A673 (cell line): ENCODE measurements at regions not wholly inside any gene's neighbourhood (a gene's known extent, or its start where the extent isn't known, plus 50 kb on each side); places are given as distances from the start of the nearest gene placed in this dataset.

Experiments
- BruUV-seq: library from RNA; stranded (reverse); fragments of 400-500 nt; replicated peaks from 2 replicates; lab custom pipeline; 2021; lab: Mats Ljungman, UMichigan
- CTCF ChIA-PET: fragments of 300-600 bp; sonication (Branson Sonifier 250); formaldehyde crosslinking; loops from one replicate; lab custom pipeline; 2022; ENCODE audit warnings: antibody characterized with exemption; lab: Charles Lee
- POLR2A ChIA-PET: fragments of 300-600 bp; sonication (Branson Sonifier 250); formaldehyde crosslinking; loops from one replicate; lab custom pipeline; 2022; ENCODE audit warnings: antibody characterized with exemption; ENCODE audit not compliant: low non-redundant PET; lab: Charles Lee
- DNase-seq: peaks from one replicate; pipeline ENCODE4 v3.0.0-alpha.2; 2015; ENCODE audit warnings: low spot score
- H3K27ac ChIP-seq: fragments of 200-600 bp; sonication (generic); 2 replicates; pipeline ENCODE4 v1.5.1; 2016; ENCODE audit warnings: mixed run types, low read depth, mild to moderate bottlenecking, mixed read lengths, antibody characterized with exemption, low read length; ENCODE audit not compliant: poor library complexity, severe bottlenecking
- H3K27me3 ChIP-seq: fragments of 200-600 bp; sonication (generic); replicated peaks from 2 replicates; pipeline ENCODE4 v1.6.1; 2017; ENCODE audit warnings: mixed run types, low read depth, mild to moderate bottlenecking, mixed read lengths, antibody characterized with exemption, low read length; ENCODE audit not compliant: insufficient read depth, poor library complexity
- H3K36me3 ChIP-seq: fragments of 200-600 bp; sonication (generic); 2 replicates; pipeline ENCODE4 v1.6.1; 2016; ENCODE audit warnings: mixed run types, mild to moderate bottlenecking, mixed read lengths, antibody characterized with exemption, low read length; ENCODE audit not compliant: insufficient read depth, poor library complexity, severe bottlenecking
- H3K4me1 ChIP-seq: fragments of 200-600 bp; sonication (generic); 2 replicates; pipeline ENCODE4 v1.6.1; 2017; ENCODE audit warnings: mixed run types, mild to moderate bottlenecking, mixed read lengths, antibody characterized with exemption, low read length; ENCODE audit not compliant: insufficient read depth, poor library complexity, severe bottlenecking
- H3K4me3 ChIP-seq: fragments of 200-600 bp; sonication (generic); 2 replicates; pipeline ENCODE4 v1.5.1; 2016; ENCODE audit warnings: low read depth, mixed run types, mild to moderate bottlenecking, mixed read lengths, low read length; ENCODE audit not compliant: poor library complexity, severe bottlenecking
- H3K9me3 ChIP-seq: fragments of 200-600 bp; sonication (generic); 2 replicates; pipeline ENCODE4 v1.6.1; 2016; ENCODE audit warnings: mixed run types, low read depth, mild to moderate bottlenecking, mixed read lengths, antibody characterized with exemption, low read length; ENCODE audit not compliant: poor library complexity, severe bottlenecking
- CTCF ChIP-seq: fragments of 300-800, 200-600 bp; sonication (generic); conservative IDR thresholded peaks from 2 replicates; pipeline ENCODE4 v1.5.1; 2017; ENCODE audit warnings: low read depth, mild to moderate bottlenecking, antibody characterized with exemption, low read length, moderate library complexity, mixed read lengths
- EZH2 ChIP-seq: fragments of 200-600 bp; sonication (generic); IDR thresholded peaks from 2 replicates; pipeline ENCODE4 v1.6.1; 2017; ENCODE audit warnings: borderline replicate concordance, low read depth, mild to moderate bottlenecking, mixed read lengths, antibody characterized with exemption, low read length; ENCODE audit not compliant: poor library complexity, severe bottlenecking
- intact Hi-C: fragments of 100-400 bp; cut with micrococcal nuclease; formaldehyde crosslinking; loops from one replicate; pipeline ENCODE4 v1.10.0; 2022; ENCODE audit not compliant: unreplicated experiment

DNA sequence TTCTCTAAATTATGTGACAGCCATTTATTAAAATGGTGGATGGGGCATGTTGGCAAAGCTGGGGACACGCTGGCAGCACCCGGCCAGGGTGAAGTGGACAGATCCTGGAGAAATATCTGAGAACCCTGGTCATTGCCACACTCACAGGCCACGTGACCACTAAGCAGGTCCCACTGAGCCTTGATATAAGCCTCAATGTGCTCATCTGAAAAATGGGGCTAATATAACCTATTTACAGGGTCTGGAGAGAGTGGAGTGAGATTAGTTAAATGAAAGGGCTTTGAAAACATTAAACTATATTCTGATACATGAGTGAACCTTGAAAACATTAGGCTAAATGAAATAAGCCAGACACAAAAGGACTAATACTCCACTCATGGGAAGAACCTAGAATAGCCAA, 108.9 kb downstream of the RBFOX3 start:
- H3K27me3 ChIP-seq: peaks cover 47% of the 10 kb centered on the region
- H3K4me1 ChIP-seq: no peaks in the 10 kb centered on the region
- H3K36me3 ChIP-seq: no peaks in the 10 kb centered on the region
- POLR2A ChIA-PET: no interaction called here
- intact Hi-C loops: no loop called here
- no peak for DNase-seq
- H3K27ac ChIP-seq: no peak overlapping the region
- H3K4me3 ChIP-seq: no peak overlapping the region
- no peak for TF ChIP-seq CTCF
- TF ChIP-seq EZH2: no peak
- CTCF ChIA-PET: no interaction called here
- no peaks in the 10 kb centered on the region for H3K9me3 ChIP-seq
- no TSS peak for BruUV-seq

DNA sequence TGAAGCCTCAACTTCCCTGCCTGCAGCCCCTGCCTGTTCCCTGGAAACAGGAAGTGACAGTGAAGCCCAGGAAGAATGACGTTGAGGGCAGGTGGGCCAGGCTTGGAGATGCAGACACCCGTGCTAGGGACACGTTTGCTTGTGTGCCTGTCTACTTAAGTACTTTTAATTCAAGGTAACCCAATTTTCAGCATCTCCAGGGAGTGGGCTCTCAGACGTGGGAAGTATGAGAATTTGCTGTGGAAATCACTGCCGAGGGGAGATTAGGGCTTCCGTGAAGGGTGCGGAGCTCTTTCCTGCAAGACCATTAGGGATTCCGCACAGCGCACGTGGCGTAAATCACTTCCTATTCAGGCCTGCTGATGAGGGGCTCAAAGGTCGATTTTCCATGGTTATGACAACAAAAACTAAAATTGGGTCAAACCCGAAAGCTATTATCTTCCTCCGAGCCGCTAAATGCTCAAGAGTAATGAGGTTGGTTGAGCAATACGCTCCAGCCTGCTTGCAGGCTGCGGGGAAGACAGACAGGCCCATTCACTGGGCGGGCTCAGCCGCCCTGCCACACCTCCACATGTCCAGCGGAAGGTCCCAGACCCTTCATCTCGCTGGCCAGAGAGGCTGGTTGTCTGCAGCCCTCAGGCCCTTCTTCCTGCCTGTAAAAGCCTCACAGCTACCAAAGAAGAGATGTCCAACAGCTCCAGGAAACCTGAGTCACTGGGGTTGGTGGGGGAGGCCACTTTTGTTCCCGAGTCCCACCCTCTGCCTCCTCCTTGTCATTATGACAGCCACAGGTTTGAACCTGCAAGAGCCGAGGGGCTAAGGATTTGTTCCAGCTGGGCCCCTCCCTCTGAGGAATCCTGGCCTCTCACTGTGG, 109.9 kb downstream of the RBFOX3 start:
- Histone ChIP-seq H3K4me1 (no peaks in the 10 kb centered on the region), H3K4me3 (no peak overlapping the region), H3K27me3 (peaks cover 47% of the 10 kb centered on the region), H3K36me3 (no peaks in the 10 kb centered on the region), H3K9me3 (no peaks in the 10 kb centered on the region), H3K27ac (no peak overlapping the region)
- TF ChIP-seq EZH2 (no peak), CTCF (no peak)
- ChIA-PET CTCF (no interaction called here), POLR2A (no interaction called here)
- intact Hi-C loops: no loop called here
- BruUV-seq: no TSS peak
- DNase-seq: no peak

DNA sequence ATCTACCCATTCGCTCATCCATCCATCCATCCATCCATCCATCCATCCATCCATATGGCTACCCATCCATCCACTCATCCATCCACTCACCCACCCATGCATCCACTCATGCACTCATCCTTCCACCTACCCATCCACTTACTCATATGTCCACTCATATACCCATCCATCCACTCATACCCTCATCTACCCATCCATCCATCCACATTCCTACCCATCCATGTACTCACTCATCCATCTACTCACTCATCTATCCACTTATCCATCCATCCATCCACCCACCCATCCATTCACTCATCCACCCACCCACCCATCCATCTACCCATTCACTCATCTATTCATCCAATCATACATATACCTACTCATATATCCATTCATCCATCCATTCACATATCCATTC, 112.0 kb downstream of the RBFOX3 start:
- no peaks in the 10 kb centered on the region for H3K4me1 ChIP-seq
- no peak for TF ChIP-seq CTCF
- TF ChIP-seq EZH2: no peak
- no peaks in the 10 kb centered on the region for H3K36me3 ChIP-seq
- no peak for DNase-seq
- POLR2A ChIA-PET: no interaction called here
- intact Hi-C loops: no loop called here
- no peak overlapping the region for H3K27ac ChIP-seq
- BruUV-seq: no TSS peak
- H3K4me3 ChIP-seq: no peak overlapping the region
- H3K9me3 ChIP-seq: no peaks in the 10 kb centered on the region
- H3K27me3 ChIP-seq: peaks cover 35% of the 10 kb centered on the region
- CTCF ChIA-PET: no interaction called here
